GM19099 (cell line): ENCODE measurements at regions not wholly inside any gene's neighbourhood (a gene's known extent, or its start where the extent isn't known, plus 50 kb on each side); places are given as distances from the start of the nearest gene placed in this dataset.

Experiments used
- POLR2A ChIP-seq: IDR thresholded peaks from 3 replicates; pipeline ENCODE4 v1.6.1; 2011; ENCODE audit warnings: low read depth; ENCODE audit not compliant: insufficient read length; ENCODE audit errors: extremely low read depth

DNA sequence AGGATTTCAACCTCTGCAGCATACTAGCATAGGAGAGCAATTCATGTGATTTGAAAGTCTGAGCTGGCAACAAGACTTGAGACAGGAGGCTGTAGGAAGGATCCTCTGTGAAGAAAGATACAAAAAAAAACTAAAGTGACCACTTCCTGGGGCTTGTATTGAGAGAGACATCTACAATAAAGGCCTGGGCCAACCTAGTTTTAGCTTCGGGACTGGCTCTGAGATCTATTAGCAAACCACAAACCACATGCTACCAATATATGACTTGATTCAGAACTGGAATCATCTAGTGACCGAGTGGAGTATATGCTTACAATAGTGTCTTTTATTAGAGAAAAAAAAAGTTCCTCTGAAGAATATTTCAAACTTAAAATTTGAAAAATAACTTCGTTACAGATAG, 1448.9 kb upstream of the CDH6 start:
- TF ChIP-seq POLR2A, result no peak

DNA sequence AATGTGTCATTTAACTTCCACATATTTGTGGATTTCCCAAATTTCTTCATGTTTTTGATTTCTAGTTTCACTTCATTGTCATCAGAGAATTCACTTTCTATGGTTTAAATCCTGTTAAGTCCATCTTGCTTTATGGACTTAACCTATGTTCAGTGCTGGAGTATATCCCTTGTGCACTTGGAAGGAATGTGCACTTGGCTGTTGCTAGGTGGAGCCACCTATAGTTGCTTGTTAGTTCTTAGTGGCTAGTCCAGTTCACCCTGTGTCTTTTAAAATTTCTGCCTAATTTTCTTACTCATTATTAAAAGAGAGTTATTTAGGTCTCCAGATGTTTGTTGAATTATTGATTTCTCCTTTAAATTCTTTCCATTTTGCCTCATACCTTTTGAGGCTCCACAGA, 1472.5 kb upstream of the CDH6 start:
- TF ChIP-seq POLR2A, result no peak

DNA sequence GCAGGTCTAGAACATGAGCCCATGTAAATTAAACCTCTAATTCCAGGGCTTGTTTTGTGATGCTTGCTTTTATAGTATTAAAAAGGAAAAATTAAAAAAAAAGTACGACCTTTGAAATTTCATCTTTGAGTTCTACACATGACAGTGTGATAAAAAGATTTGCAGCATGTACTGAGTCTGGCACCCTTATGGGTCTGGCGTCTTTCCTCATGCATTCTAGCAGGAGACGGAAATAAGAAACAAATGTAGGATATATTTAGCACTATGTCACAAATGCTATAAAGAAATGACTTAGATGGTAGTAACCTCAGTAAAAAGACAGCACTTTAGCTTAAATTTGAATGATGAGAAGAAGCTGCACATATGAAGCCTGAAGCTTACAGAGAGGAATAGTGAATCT, 1474.3 kb upstream of the CDH6 start:
- TF ChIP-seq POLR2A, result no peak

DNA sequence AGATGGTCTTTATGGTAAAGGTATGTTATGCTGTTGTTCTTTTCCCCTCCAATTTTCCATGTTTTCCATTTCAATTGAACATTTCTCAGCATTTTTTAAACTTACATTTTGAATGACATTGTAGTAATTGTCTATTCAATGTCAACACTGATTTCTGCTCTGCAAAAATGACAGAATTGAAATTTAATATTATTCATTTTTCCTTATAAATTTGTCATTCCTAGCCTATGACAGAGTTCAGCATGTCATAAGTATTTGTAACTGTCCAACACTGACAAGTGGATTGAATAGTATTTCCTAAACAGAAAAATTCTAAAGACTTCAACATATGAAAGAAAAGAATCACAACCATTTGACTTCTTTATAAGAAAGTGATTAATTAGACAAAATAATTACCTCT, 1478.3 kb upstream of the CDH6 start:
- no peak for TF ChIP-seq POLR2A

DNA sequence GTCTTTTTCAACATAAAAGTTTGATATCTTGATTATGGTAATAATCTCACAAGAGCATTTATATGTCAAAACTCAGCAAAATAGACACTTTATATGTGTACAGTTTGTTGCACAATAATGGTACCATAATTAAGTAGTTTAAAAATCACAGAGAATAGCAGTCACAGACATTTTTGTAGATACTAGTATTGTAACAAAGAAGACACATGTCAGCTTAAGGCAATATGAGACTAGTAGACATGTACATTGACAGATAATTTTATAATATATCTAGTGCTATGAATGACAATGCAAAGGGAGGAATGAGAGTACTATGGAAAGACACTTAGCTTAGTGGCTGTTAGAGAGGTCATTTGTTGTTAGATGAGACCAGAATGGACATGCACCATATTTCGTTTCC, 1490.6 kb upstream of the CDH6 start:
- no peak for TF ChIP-seq POLR2A

DNA sequence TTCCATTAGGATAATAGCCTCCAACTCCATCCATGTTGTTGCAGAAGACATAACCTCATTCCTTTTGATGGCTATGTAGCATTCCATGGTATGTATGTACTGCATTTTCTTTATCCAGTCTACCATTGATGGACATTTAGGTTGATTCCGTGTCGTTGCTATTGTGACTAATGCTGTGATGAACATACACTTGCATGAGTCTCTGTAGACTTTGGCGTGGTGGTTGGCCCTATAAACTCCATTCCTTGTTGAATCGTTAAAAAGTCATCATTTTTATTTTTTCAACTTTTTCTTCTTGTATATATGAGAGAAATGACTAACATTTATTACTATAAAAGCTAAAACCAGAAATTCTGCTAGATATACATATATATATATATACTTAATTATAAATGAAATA, 1491.9 kb upstream of the CDH6 start:
- no peak for TF ChIP-seq POLR2A

DNA sequence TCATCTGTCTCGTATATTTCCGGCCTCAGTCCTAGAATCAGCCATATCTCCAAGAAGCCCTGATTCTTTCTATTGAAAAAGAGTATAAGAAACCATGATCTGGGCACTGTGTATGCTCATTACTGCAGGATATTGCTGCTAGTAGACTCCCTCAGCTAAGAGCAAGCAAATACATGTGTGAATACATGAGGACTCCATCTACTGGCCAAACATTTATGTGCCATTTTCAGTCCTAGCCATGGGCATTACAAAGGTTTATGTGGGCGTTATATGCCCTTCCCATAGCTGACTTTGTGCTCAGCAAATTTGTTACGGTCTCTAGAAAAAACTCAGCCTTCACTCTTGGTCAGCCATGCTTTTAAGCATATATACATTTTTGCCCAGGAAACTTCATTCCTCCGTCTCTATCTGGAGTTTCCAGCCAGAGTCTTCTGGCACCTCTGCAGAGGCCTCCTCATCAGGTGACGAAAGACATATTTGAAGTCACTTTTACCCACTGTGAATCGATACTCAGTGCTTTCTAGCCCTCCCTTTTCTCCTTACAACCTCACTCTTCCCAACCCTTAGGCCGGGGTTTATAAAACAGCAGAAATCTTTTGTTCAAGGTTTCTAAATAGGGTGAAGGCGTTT, 1495.6 kb upstream of the CDH6 start:
- no peak for TF ChIP-seq POLR2A

DNA sequence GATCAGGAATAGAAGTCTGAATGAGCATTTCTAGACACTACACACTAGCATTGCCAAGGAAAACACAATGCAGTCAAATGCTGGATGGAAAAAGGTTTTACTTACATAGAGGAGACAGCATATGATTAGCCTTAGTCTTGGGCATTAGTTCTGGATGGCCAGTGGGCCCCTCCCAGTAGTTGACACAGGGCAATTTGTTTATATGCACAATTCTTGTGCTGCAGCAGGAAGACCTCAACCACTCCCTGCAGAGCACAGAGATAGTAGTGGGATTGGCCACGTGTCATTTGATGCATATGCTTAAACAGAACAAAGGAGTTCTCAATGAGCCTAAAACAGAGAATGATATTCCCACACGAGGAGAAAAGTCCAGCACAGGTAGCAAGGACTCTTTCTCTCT, 1496.2 kb upstream of the CDH6 start:
- no peak for TF ChIP-seq POLR2A

DNA sequence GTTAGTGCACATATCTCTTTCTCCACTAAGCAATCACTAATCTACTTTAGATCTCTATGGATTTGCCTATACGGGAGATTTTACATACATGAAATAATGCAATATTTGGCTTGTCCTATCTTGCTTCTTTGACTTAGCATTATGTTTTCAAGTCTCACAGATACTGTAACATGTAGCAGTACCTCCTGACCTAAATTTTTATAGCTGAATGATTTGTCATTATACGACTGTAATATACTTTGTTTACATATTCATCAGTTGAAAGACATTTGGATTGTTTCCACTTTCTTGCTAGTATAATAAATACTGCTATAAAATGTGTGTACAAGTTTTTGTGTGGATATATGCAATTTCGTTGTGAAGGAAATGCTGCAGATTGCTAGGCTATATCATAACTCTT, 1520.8 kb upstream of the CDH6 start:
- TF ChIP-seq POLR2A, result no peak

DNA sequence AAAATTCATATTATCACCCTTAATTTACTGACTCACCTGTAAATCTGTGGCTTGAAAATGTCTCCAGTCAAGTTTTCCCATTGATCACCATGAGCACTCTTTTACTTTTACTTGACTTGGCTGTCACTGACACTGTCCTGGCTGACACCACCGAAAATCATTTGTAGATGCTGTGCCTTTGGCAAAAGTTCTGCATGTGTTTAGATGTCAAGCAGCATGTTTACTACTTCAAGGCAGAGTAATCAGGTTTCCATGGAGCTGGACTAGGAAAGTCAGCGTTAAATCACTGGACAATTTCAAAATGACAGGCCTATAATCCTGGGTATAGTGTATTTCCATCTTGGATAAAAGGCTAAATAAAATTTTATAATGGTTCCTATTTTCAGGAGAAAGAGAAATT, 1530.6 kb upstream of the CDH6 start:
- no peak for TF ChIP-seq POLR2A

DNA sequence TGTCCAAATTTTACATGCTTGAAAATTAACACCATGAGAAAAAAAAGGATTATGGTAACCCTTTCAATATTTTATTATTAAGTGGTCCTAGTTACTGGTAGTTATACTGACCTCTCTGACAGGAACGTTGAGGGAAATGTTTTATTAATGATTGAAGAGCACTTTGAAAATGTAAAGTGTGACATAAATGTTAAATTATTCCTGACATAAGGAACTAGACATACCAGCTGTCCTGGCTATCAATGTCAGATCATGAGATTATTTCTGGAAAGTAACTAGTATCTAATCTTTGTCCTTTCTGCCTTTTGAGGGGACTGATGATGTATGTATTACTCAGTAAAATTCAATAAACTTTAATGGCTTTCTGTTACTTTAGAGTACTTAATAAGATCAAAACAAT, 1538.5 kb upstream of the CDH6 start:
- no peak for TF ChIP-seq POLR2A

DNA sequence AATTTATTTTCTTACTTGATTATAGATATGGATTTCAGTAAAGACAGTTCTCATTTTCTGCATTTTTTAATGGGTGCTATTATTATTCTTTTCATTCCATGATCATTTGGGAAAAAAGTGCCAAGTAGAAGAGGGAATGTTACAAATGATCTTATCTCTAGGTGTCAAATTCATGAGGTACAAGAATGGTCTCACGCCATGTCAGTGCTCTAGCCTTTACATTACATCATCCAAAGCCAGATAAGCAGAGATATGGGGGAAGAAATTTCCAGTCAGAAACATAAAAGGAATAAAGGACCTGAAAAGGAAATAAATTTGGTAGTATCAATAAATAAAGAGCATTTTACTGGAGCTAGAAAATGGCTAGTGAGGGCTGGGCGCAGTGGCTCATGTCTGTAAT, 1544.2 kb upstream of the CDH6 start:
- TF ChIP-seq POLR2A, result no peak

DNA sequence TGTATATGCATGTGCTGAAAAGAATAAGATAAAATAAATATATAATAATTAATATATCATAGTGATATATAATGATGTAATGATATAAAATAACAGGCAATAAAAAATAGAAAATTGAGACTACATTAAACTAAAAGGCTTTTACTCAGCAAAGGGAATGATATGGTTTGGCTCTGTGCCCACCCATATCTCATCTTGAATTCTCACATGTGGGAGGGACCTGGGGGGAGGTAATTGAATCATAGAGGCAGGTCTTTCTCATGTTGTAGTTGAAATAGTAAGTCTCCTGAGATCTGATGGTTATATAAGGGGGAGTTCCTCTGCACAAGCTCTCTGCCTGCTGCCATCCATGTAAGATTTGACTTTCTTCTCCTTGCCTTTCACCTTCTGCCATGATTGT, 1550.9 kb upstream of the CDH6 start:
- no peak for TF ChIP-seq POLR2A

DNA sequence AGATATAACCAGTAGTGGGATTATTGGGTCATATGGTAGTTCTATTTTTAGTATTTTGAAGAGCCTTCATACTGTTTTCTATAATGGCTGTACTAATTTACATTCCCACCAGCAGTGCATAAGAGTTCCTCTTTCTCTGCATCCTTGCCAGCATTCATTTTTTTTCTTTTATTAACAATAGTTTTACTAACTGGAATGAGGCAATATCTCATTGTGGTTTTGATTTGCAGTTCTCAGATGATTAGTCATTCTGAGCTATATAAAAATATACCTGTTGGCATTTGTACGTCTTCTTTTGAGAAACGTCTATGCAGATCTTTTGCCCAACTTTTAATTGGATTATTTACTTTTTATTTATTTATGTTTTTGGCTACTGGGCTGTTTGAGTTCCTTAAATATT, 1579.3 kb upstream of the CDH6 start:
- TF ChIP-seq POLR2A, result no peak

DNA sequence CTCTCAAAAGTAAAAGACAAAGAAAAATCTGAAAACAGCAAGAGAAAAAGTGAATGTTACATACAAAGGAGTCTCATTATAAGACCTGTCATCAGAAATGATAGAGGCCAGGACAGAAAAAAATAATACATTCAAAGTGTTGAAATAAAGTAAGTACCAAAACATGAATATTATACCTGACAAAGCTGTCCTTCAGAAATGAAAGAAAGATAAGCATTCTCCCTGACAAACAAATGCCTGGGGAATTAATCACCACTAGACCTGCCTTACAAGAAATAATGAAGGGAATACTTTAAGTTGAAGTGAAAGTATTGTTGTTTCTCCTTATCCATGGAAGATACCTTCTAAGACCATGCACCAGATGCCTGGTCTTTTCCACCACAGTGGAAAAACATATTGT, 1605.2 kb upstream of the CDH6 start:
- TF ChIP-seq POLR2A, result no peak

DNA sequence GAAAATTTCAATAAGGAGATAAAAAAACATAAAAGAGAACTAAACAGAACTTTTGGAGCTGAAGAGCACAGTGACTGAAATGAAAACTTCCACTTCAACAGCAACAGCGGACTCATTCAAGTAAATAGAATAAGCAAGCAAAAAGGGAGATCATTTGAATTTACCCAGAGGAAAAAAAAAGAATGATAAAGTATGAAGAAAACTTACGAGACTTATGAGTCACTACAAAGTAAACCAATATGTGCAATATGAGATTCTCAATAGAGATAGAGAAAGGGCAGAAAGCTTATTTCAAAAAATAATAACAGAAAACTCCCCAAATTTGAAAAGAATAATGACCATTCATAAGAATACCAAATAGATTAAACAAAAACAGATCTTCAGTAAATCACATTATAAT, 1605.7 kb upstream of the CDH6 start:
- TF ChIP-seq POLR2A, result no peak

DNA sequence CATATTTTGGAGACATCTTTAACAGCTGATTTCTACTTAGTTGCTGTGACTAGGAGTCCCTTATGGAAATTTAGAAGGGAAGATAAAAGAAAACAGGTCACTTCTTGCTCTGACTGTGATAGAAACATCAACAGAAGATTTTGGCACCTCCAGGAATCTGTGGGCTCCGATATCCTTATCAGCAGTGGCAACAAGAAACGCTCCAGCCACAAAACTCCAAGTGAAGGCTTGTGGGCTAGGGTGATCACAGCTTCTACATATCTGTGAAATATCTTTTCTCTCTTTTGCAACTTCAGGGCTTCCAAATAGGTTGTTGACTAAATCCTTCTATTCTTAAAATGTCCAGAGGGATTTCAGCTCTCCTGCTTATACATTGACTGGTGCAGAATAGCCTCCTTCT, 1625.5 kb upstream of the CDH6 start:
- TF ChIP-seq POLR2A, result no peak
